GM23338 (cell line): ENCODE measurements at regions not wholly inside any gene's neighbourhood (a gene's known extent, or its start where the extent isn't known, plus 50 kb on each side); places are given as distances from the start of the nearest gene placed in this dataset.

Experiments
- ATAC-seq: fragments of 200-7000 bp; cut with Tn5 transposase; 3 replicates; pipeline ENCODE4 v1.9.1; 2020
- DNase-seq: peaks from one replicate; pipeline ENCODE4 v3.0.0-alpha.2; 2015; ENCODE audit warnings: low spot score
- H2AFZ ChIP-seq: fragments of 200-600 bp; sonication (generic); 2 replicates; pipeline ENCODE4 v1.8.0; 2016; ENCODE audit warnings: antibody characterized with exemption, mild to moderate bottlenecking, moderate library complexity
- H3F3A ChIP-seq: fragments of 200-600 bp; sonication (generic); replicated peaks from 2 replicates; pipeline ENCODE4 v1.8.0; 2017; ENCODE audit warnings: antibody characterized with exemption, mixed run types, low read depth
- H3K27ac ChIP-seq: fragments of 200-600 bp; sonication (generic); 2 replicates; pipeline ENCODE4 v1.6.1; 2016; ENCODE audit warnings: low read depth
- H3K27me3 ChIP-seq: fragments of 200-600 bp; sonication (generic); 2 replicates; pipeline ENCODE4 v1.8.0; 2016; ENCODE audit warnings: mild to moderate bottlenecking, mixed run types, moderate library complexity; ENCODE audit not compliant: insufficient read depth
- H3K36me3 ChIP-seq: fragments of 200-600 bp; sonication (generic); 2 replicates; pipeline ENCODE4 v1.8.0; 2016; ENCODE audit warnings: mild to moderate bottlenecking; ENCODE audit not compliant: insufficient read depth
- H3K4me1 ChIP-seq: fragments of 200-600 bp; sonication (generic); 2 replicates; pipeline ENCODE4 v1.8.0; 2016; ENCODE audit warnings: mild to moderate bottlenecking, moderate library complexity; ENCODE audit not compliant: insufficient read depth
- H3K4me2 ChIP-seq: fragments of 200-600 bp; sonication (generic); 2 replicates; pipeline ENCODE4 v1.7.1; 2017; ENCODE audit warnings: mixed run types
- H3K4me3 ChIP-seq: fragments of 200-600 bp; sonication (generic); 2 replicates; pipeline ENCODE4 v1.6.1; 2016; ENCODE audit warnings: mixed run types
- H3K79me2 ChIP-seq: fragments of 200-600 bp; sonication (generic); replicated peaks from 2 replicates; pipeline ENCODE4 v1.8.0; 2017; ENCODE audit warnings: mild to moderate bottlenecking; ENCODE audit not compliant: insufficient read depth
- H3K9me2 ChIP-seq: fragments of 200-600 bp; sonication (generic); 2 replicates; pipeline ENCODE4 v1.8.0; 2017; ENCODE audit not compliant: insufficient read depth
- H4K20me1 ChIP-seq: fragments of 200-600 bp; sonication (generic); replicated peaks from 2 replicates; pipeline ENCODE4 v1.8.0; 2017; ENCODE audit warnings: mild to moderate bottlenecking; ENCODE audit not compliant: insufficient read depth
- H3K27ac Mint-ChIP-seq: 2 replicates; pipeline ENCODE4 v1.8.0; 2020; ENCODE audit warnings: inconsistent platforms, mild to moderate bottlenecking, moderate library complexity, mixed read lengths
- H3K27me3 Mint-ChIP-seq: 3 replicates; pipeline ENCODE4 v1.8.0; 2022; ENCODE audit warnings: low read depth, mild to moderate bottlenecking, moderate library complexity, mixed read lengths, inconsistent platforms; ENCODE audit not compliant: insufficient read depth, poor library complexity
- H3K36me3 Mint-ChIP-seq: 3 replicates; pipeline ENCODE4 v1.8.0; 2021; ENCODE audit warnings: low read depth, mild to moderate bottlenecking, inconsistent platforms, moderate library complexity, mixed read lengths
- H3K4me1 Mint-ChIP-seq: 3 replicates; pipeline ENCODE4 v1.8.0; 2020; ENCODE audit warnings: mild to moderate bottlenecking, inconsistent platforms, mixed read lengths
- H3K4me3 Mint-ChIP-seq: 3 replicates; pipeline ENCODE4 v1.8.0; 2021; ENCODE audit warnings: moderate library complexity, mild to moderate bottlenecking, inconsistent platforms, mixed read lengths
- H3K9me3 Mint-ChIP-seq: 3 replicates; pipeline ENCODE4 v1.8.0; 2020; ENCODE audit warnings: moderate library complexity, mild to moderate bottlenecking, inconsistent platforms, mixed read lengths
- CREB1 ChIP-seq: fragments of 250-450 bp; sonication (Bioruptor Pico); IDR thresholded peaks from 2 replicates; pipeline ENCODE4 v1.5.0; 2020; ENCODE audit warnings: low read depth, mild to moderate bottlenecking, moderate library complexity
- NANOG ChIP-seq: IDR thresholded peaks from 2 replicates; pipeline ENCODE4 v1.6.1; 2016; ENCODE audit warnings: antibody characterized with exemption, borderline replicate concordance
- TF ChIP-seq, protein P1 (sequence below): fragments of 250-450 bp; sonication (Bioruptor Pico); IDR thresholded peaks from 2 replicates; pipeline ENCODE4 v1.5.0; 2020; ENCODE audit warnings: mild to moderate bottlenecking, moderate library complexity

- Mint-ChIP-seq H3K4me1 (no peaks in the 10 kb centered on the region), H3K27ac (no peak overlapping the region), H3K4me3 (no peak overlapping the region), H3K9me3 (peaks cover 6% of the 10 kb centered on the region), H3K27me3 (peaks cover 1% of the 10 kb centered on the region), H3K36me3 (peaks cover 7% of the 10 kb centered on the region)
- ATAC-seq: no peak
- no peaks in the 10 kb centered on the region for H4K20me1 ChIP-seq
- H3F3A ChIP-seq: no peaks in the 10 kb centered on the region
- H3K9me2 ChIP-seq: no peaks in the 10 kb centered on the region
- H2AFZ ChIP-seq: no peak overlapping the region
- H3K79me2 ChIP-seq: no peaks in the 10 kb centered on the region
- H3K27ac ChIP-seq: no peak overlapping the region
- H3K36me3 ChIP-seq: no peaks in the 10 kb centered on the region
- H3K27me3 ChIP-seq: no peaks in the 10 kb centered on the region
- DNase-seq: no peak
- no peak overlapping the region for H3K4me2 ChIP-seq
- no peak for TF ChIP-seq CREB1
- no peak overlapping the region for H3K4me3 ChIP-seq
- H3K4me1 ChIP-seq: no peaks in the 10 kb centered on the region
These were observed 276.3 kb upstream of the PTBP2 start for GRCh38 chr1:96445302-96445701.

GRCh38 chr1:96464066-96464465 lies 257.5 kb upstream of the PTBP2 start:
- H3K9me3 Mint-ChIP-seq: peaks cover 5% of the 10 kb centered on the region; the same call in 2 of the 3 replicates
- Histone ChIP-seq H3K79me2 (no peaks in the 10 kb centered on the region), H3K27me3 (no peaks in the 10 kb centered on the region; the same call in 1 of the 2 replicates), H3K4me1 (peaks cover 58% of the 10 kb centered on the region), H3K4me3 (peak overlapping the region; percentile 14; the same call in 1 of the 2 replicates), H3K4me2 (peak overlapping the region; percentile 50), H4K20me1 (no peaks in the 10 kb centered on the region), H3K27ac (no peak overlapping the region), H3F3A (no peaks in the 10 kb centered on the region), H3K36me3 (no peaks in the 10 kb centered on the region), H2AFZ (no peak overlapping the region), H3K9me2 (no peaks in the 10 kb centered on the region)
- peak; percentile 53; the same call in 1 of the 2 replicates for TF ChIP-seq NANOG
- TF ChIP-seq, protein P1, sequence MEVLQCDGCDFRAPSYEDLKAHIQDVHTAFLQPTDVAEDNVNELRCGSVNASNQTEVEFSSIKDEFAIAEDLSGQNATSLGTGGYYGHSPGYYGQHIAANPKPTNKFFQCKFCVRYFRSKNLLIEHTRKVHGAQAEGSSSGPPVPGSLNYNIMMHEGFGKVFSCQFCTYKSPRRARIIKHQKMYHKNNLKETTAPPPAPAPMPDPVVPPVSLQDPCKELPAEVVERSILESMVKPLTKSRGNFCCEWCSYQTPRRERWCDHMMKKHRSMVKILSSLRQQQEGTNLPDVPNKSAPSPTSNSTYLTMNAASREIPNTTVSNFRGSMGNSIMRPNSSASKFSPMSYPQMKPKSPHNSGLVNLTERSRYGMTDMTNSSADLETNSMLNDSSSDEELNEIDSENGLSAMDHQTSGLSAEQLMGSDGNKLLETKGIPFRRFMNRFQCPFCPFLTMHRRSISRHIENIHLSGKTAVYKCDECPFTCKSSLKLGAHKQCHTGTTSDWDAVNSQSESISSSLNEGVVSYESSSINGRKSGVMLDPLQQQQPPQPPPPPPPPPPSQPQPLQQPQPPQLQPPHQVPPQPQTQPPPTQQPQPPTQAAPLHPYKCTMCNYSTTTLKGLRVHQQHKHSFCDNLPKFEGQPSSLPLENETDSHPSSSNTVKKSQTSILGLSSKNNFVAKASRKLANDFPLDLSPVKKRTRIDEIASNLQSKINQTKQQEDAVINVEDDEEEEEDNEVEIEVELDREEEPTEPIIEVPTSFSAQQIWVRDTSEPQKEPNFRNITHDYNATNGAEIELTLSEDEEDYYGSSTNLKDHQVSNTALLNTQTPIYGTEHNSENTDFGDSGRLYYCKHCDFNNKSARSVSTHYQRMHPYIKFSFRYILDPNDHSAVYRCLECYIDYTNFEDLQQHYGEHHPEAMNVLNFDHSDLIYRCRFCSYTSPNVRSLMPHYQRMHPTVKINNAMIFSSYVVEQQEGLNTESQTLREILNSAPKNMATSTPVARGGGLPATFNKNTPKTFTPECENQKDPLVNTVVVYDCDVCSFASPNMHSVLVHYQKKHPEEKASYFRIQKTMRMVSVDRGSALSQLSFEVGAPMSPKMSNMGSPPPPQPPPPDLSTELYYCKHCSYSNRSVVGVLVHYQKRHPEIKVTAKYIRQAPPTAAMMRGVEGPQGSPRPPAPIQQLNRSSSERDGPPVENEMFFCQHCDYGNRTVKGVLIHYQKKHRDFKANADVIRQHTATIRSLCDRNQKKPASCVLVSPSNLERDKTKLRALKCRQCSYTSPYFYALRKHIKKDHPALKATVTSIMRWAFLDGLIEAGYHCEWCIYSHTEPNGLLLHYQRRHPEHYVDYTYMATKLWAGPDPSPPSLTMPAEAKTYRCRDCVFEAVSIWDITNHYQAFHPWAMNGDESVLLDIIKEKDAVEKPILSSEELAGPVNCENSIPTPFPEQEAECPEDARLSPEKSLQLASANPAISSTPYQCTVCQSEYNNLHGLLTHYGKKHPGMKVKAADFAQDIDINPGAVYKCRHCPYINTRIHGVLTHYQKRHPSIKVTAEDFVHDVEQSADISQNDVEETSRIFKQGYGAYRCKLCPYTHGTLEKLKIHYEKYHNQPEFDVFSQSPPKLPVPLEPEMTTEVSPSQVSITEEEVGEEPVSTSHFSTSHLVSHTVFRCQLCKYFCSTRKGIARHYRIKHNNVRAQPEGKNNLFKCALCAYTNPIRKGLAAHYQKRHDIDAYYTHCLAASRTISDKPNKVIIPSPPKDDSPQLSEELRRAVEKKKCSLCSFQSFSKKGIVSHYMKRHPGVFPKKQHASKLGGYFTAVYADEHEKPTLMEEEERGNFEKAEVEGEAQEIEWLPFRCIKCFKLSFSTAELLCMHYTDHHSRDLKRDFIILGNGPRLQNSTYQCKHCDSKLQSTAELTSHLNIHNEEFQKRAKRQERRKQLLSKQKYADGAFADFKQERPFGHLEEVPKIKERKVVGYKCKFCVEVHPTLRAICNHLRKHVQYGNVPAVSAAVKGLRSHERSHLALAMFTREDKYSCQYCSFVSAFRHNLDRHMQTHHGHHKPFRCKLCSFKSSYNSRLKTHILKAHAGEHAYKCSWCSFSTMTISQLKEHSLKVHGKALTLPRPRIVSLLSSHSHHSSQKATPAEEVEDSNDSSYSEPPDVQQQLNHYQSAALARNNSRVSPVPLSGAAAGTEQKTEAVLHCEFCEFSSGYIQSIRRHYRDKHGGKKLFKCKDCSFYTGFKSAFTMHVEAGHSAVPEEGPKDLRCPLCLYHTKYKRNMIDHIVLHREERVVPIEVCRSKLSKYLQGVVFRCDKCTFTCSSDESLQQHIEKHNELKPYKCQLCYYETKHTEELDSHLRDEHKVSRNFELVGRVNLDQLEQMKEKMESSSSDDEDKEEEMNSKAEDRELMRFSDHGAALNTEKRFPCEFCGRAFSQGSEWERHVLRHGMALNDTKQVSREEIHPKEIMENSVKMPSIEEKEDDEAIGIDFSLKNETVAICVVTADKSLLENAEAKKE (CRISPR knock-in tag): no peak
- H3K4me3 Mint-ChIP-seq: no peak overlapping the region
- ATAC-seq: peak; percentile 50; the same call in 2 of the 3 replicates
- H3K27ac Mint-ChIP-seq: no peak overlapping the region
- peaks cover 50% of the 10 kb centered on the region for H3K4me1 Mint-ChIP-seq
- peaks cover 6% of the 10 kb centered on the region for H3K27me3 Mint-ChIP-seq
- peaks cover 6% of the 10 kb centered on the region for H3K36me3 Mint-ChIP-seq
- DNase-seq: peak; percentile 42
